SK-MEL-5 (cell line): ENCODE measurements at regions not wholly inside any gene's neighbourhood (a gene's known extent, or its start where the extent isn't known, plus 50 kb on each side); places are given as distances from the start of the nearest gene placed in this dataset.
A peak's percentile ranks its signal among the peaks of the same experiment; 100 is the strongest.

ENCODE experiments used
- DNase-seq: peaks from one replicate; pipeline ENCODE4 v3.0.0-alpha.2; 2016; ENCODE audit warnings: low read depth, low spot score
- in situ Hi-C: cut with HindIII; loops from 2 replicates; pipeline ENCODE4 v1.10.0; 2016; ENCODE audit warnings: low sequenced_read_pairs, high pct_unique_total_duplicates, low pct_unique_long_range_greater_than_20kb

DNA sequence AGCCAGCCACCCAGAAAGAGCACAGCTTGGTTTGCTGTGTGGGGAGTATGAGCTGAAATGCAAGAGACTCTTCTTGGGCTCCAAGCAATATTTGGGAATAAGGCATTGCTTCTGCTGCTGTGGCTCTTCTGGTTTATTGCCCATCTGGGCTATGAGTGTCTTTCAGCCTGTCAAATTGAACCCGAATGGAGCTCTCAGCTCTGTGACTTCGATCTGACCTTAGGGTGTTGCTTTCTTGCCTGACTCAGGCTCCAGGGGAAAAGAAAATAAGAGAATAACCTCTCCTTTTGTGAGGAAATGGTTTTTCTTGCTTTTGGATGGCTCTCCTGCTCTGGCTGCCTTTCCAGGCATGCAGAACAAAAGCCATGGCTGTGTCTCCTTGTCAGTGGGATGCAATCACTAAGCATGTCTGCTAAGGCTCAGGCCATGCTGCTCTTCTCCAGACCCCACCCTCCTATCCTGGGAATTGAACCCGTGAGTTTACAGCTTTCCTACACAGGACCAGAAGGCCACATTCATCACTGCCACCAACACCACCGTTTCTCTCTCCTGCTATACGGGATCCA lies 169.4 kb upstream of the JAG1 start:
- no peak for DNase-seq
- in situ Hi-C loops: no loop called here

DNA sequence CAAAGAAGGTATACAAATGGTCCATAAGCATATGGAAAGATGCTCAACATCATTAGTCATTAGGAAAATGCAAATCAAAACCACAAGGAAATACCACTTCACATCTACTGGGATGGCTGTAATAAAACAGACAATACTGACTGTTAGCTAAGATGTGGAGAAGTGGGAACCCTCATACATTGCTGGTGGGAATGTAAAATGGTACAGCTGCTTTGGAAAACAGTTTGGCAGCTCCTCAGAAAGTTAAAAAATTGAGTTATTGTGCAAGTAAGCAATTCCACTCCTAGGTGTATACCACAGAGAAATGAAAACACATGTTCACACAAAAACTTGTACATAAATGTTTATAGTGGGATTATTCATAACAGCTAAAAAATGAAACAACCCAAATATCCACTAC lies 173.0 kb upstream of the JAG1 start:
- DNase-seq: no peak
- in situ Hi-C loops: no loop called here

DNA sequence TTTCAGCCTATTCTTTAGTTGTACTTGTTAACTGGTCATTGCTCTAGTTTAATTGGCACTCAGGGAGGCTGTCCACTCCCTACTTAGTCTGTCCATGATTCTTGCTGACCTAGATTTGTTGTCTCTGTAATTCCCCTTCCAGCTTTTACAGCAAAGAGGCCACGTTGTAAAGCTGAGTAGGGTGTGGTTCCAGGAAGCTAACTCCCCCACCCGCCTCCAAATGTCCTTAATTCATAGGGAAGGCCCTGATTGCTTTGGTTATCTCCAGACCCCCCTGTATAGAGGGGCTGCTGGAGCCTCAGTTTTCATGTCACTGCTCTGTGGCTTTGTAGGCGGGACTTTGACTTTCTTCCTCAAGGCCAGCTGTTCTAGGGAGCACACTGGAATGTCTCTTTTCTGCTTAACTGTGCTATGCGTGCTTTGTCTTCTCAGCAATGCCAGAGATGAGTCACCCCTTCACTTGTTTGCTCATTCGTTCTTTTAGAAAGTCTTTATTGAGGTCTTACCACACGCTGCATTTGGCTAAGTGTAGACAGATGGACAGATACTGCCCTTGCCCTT lies 175.1 kb upstream of the JAG1 start:
- peak; percentile 15 for DNase-seq
- in situ Hi-C loops: no loop called here

DNA sequence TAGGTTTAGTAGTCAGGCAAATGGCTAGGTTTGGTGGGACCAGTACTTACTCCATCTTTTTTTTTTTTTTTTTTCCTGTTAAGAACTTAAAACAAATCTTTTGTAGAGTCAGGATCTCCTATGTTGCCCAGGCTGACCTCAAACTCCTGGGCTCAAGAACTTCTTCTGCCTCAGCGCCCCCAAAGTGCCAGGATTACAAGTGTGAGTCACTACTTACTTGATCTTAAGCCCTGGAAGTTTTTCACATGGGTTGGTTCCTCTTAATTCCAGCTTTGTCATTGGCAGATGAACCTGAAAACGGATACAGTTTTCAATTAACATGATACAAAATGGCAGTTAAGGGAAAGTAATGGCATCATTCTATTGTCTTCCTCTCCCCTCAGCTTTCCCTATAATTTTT lies 179.4 kb upstream of the JAG1 start:
- no peak for DNase-seq
- in situ Hi-C loops: no loop called here

DNA sequence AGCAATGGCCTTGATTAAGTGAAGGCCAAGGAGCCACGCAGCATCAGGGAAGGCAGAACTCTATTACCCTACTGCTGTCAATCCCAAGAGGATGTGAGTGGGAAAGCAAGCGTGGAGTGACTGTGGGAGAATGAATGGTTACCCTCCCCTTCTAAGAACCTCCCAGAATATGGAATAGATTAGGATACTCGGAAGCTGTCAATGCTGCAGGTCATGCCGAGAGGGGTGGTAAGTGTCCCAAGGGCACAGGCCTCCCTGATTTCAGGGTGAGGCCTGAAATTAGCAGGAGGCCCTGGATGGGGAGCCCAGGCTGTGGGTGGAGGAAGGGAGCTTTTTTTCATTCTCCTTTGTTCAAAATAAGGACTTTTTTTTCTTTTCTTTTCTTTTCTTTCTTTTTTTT lies 179.9 kb upstream of the JAG1 start:
- in situ Hi-C loops: no loop called here
- DNase-seq: no peak

DNA sequence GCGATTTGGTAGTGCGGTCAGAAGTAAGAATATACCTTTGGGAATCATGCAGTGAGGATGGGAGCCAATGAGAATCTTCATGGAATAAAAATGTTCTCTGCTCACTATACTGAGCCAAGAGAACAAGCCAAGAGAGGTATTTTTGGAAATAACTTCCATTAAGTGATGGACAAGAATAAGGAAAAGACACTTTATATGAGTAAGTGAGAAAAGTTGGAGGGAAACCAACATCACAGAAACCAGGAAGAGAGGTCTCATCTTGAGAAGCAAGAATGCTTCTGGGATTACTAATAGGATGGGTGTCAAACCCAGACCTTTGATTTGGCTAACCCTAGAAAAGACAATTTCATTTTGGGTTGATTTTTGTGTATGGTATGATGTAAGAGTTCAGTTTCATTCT lies 181.2 kb upstream of the JAG1 start:
- DNase-seq: no peak
- in situ Hi-C loops: no loop called here

DNA sequence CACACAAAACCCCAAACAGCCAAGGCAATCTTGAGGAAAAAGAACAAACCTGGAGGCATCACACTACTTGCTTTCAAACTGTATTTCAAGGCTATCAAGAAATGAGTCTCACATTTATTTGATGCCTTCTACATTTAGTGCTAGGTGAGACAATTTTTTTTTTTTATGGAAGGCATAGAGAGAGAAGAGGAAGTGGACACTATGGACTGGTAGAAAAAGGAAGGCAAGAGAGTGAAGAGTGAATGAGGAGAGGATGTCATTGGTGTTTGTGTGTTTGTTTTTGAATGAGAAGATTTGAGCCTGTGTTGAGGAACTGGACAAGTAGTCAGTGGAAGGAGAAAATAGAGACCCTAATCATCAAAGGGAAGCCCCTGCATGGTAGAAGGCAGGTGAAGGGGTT lies 182.0 kb upstream of the JAG1 start:
- in situ Hi-C loops: no loop called here
- DNase-seq: no peak

DNA sequence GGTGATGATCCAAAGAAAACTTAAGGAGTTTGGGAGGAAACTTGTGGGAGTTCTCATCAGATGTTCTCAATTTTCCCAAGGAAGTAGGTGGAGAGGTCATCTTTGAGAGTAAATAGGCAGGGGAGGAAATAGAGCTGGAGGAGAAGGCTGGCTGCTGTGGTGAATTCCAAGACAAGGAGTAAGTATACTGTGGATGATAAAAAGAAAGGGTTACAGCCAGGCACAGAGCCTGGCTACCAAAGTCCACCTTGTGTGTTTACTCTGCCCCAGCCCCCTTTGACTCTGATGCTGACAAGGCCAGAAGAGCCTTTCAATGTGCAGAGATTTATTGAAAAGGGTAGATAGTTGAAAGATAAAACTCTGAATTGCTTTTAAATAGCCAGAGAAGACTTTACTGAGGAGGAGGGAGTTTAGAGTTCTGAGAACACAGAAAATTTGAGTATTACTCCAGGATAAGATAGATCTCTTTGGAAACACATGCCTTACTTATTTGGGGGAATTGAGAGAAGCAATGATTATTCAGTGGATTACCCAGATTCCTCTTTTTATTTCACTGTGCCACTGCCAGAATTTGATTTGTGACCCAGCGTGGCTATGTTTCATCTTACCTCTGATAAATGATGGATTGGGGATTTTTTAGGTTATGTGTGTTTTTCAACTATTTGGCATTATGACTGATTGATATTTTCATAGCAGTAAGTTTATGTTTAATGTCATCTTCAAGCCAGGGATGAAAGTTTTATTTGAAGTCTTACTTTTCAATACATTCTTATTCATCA lies 182.6 kb upstream of the JAG1 start:
- DNase-seq: no peak
- in situ Hi-C loops: no loop called here

DNA sequence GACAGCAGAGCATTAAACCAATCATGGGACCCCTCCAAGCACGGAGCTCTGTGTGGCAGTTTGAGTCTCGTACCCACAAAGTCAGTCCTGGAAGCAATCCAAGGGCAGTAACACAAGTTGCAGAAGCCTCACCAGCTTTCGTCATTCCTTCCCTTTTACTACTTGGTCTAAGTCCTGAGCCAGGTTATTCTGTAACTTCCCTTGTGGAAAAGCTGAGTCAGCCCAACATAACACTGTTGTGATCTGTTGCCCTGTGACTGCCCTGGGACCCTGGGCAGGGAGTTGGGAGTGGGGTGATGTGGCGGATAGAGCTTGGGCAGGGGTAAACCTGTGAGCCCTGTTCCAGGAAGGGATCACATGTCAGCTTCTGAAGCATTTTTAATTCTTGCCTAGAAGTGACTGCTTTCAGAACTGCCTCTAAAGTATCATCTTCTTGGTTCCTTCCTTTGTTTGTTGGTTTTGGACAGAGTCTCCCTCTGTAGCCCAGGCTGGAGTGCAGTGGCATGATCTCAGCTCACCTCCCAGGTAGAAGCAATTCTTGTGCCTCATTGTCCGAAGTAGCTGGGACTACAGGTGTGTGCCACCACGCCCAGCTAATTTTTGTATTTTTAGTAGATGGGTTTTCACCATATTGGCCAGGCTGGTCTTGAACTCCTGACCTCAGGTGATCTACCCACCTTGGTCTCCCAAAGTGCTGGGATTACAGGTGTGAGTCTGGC lies 183.7 kb upstream of the JAG1 start:
- no peak for DNase-seq
- in situ Hi-C loops: no loop called here

DNA sequence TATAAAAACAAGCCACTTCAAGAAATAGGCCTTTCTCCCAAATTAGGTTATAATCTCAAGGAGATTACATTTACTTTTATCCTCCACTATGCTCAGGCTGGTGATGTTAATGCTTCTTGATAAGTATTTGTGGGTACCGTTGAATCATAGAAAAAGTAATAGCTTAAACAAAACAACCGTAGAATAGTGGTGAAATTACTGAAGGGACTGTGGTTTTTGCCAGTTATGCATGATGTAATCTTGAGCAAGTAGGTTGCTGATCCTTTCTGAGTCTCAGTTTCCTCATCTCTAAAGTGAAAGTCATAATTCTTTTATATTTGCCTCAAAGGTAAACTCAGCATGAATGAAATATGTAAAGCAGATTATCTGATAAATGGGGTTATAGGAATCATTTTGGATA lies 187.3 kb upstream of the JAG1 start:
- in situ Hi-C loops: no loop called here
- no peak for DNase-seq

DNA sequence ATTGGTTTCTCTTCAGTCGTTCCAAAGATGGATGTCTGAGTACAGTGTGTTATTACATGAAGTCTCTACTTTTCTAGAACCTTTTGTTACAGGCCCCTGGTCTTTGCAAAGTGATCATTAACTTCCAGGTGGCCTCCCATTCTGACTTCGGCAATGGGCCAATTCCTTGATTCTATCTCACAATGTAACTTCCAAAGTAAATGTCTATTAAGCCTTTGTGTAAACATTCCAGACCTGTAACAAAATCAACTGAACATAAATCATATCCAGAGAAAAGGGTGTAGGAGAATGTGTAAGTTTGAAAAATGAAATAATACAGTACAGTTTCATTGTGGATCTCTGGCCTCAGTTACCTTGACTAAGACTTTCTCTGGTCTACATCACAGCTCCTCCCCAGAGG lies 187.8 kb upstream of the JAG1 start:
- in situ Hi-C loops: no loop called here
- no peak for DNase-seq

DNA sequence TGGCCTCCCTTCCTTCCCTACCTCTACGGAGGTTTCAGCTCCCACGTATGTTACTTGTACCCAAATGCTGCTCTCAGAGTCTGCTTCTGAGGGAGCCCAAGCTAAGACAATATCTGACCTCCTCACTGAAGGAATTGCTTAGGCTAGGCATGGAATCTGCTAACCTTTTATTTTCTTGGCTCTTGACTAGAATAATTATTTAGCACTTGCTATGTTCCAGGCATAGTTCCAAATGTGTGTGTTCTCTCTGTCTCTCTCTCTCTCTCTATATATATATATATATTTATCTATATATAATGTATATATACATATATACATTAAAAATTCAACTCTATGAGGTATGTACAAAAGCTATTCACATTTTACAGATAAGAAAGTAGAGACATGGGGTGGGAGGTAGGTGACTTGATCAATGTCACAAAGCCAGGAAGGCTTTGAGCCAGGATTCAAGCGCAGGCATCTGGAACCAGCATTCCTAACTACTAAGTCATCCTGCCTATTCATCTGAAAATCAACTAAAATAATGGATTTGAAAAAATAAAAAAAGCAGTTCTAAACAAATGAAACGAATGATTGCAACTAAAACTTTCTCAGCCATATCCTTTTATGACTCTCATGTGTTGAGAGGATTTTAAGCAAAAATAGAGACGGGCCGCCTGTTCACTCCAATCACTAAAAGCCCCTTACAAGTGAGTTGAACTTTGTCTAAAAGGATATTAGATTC lies 189.7 kb upstream of the JAG1 start:
- no peak for DNase-seq
- in situ Hi-C loops: no loop called here

DNA sequence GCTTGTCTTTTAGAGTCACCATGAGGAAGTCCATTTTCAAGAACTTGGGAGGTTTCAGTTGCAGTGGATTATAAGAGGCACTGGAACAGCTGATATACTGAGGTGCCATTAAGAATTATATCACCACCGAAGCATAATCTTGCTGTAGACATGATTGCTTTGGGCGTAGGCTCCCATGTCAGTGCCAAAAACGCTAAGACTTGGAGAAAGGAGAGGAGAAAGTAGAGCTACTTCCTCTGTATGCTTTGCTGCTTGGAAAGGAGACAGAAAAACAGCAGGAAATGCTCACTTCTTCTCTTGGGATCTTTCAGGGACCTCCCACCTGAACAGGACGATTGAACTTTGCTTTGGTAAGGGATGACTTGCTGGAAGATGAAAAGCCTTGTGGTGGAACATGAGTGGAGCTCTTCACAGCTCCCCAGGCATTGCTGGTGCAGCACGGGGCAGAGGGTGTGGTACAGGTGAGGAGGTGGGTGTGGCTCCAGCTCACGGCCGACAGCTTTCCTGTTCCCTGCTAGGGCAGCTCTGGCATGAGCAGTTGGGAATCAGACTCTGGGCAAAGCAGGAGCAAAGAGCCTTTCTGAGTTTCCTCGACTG lies 190.4 kb upstream of the JAG1 start:
- DNase-seq: no peak
- in situ Hi-C loops: no loop called here

DNA sequence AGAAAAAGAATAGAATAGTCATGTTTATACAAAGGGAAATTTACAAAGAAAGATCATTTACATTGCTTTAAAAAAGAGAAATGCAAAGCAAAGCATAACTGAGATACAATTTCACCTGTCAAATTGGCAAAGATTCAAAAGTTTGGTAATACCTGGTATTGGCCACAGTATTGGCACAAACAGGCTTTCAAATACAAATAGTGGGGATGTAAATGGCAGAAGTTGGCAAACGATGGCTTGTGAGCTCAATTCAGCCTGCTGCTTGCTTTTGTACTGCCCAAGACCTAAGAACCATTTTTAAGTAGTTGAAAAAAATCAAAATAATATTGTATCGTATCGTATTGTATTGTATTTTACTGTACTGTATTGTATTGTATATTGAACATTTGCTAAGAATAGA lies 194.5 kb upstream of the JAG1 start:
- in situ Hi-C loops: no loop called here
- no peak for DNase-seq

DNA sequence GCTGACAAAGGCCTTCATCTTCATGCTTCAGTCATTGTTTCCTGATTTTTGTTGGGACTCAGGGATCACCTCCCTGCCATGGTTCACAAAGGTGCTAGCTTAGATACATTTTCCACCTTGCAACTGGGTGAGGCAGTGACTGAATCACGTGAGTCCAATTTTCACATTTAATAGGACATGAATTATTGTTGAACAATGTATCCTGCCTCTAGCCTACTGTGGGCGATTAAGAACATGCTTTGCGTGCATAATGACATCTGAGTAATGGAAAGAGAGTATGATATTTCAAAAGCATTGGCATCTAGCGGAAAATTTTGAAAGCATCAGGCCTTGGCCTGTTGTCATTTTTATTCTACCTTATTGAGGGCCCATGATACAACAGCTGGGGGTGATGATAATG lies 199.2 kb upstream of the JAG1 start:
- in situ Hi-C loops: no loop called here
- no peak for DNase-seq

DNA sequence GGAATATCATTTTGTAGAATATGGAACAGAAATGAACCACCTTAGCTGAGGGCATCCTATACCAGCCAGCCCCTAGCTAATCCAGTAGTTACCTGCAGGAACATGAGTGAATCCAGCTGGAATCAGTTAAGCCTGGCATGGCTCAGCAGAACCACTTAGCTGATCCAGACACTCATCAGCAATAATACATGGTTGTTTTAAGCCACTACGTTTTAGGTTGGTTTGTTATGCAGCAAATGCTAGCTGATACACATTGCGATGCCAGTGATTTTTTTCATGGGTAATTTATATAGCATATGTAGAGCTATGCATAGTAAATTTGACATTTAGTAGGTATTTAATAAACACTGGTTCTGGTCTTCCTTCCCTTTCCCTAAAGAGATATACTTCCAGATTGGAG lies 201.9 kb upstream of the JAG1 start:
- no peak for DNase-seq
- in situ Hi-C loops: no loop called here

DNA sequence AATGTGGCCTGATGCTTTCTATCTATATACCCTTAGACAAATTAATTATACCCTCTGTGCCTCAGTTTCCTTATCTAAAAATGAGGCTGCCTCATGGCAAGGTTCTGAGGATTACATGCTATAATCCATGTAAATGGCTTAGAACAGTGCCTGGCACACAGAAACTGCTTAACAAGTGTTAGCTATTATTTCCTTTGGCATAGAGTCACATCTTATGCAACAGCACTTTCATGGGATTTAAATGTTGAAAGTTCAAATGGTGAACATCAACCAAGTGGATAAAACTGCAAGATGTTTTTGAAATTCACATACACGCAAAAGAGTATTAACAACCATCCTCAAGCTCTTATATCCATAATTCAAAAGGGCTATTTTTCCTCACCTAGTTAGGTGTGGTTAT lies 202.8 kb upstream of the JAG1 start:
- no peak for DNase-seq
- in situ Hi-C loops: no loop called here

DNA sequence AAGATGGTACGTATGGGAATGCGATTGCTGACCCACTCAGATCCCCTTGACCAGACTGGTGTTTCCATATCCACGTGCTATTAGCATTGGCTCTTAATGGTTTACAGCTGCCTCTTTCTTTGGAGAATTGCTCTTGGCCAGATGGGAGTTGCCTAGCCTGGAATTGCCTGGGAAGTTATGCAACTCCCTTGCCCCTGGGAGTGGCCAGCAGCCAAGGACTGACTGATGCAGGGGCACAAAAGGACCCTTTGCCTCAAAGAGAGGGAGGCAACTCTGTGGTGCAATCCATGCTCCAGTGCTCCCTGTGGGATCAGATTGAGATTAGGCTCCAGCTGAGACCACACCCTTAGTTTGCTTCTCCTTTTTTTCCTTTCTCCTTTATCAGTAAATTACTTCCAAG lies 203.5 kb upstream of the JAG1 start:
- in situ Hi-C loops: no loop called here
- peak; percentile 30 for DNase-seq
